GM10248 (cell line): ENCODE measurements at regions not wholly inside any gene's neighbourhood (a gene's known extent, or its start where the extent isn't known, plus 50 kb on each side); places are given as distances from the start of the nearest gene placed in this dataset.

Experiments used
- CTCF ChIA-PET: fragments of 300-600 bp; sonication (Branson Sonifier 250); formaldehyde crosslinking; extraction: SDS; loops from one replicate; lab custom pipeline; 2021; ENCODE audit warnings: antibody characterized with exemption; lab: Yijun Ruan, JAX
- POLR2A ChIA-PET: fragments of 350-650 bp; sonication (Branson Sonifier 250); formaldehyde crosslinking; extraction: SDS; loops from one replicate; lab custom pipeline; 2020; ENCODE audit warnings: antibody characterized with exemption; lab: Yijun Ruan, JAX
- DNase-seq: peaks from one replicate; pipeline ENCODE4 v3.0.0; 2012; ENCODE audit errors: extremely low spot score
- CTCF ChIP-seq: IDR thresholded peaks from 2 replicates; pipeline ENCODE4 v1.5.1; 2012; ENCODE audit warnings: mild to moderate bottlenecking, low read depth; ENCODE audit errors: extremely low read depth, missing control alignments, control extremely low read depth

DNA sequence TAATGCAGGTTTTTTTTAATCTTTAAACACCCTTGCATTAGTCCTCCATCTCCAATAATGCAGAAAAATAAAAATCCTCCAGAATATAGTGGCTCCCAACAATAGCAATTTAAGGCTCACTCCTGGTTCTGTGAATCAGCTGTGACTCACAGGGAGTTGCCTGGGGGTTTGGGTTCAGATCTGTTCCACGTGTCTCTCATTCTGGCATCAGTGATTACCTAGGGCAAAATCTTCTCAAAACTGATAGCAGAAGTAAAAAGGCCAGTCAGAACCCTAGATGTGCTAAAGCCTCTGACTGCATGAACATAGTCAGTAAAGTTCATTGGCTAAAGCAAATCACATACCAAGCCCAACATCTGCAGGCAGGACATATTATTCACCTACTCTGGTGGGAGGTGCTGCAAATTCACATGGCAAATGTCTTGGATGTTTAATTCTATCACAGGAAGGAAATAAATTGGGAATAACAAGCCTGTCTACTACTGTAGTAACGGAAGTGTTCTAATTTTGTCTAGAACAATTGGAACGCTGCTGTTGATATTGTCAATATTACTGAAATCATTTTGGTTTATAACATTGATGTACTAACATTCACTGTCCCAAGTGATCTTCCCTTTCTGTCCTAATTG is 364.1 kb upstream of the CNTN4 start:
- ChIA-PET CTCF (interaction anchor here (0.9 kb wide), 1 partner anchor 18 kb away, joined by 3 read pairs; no protein-coding TSS in a partner anchor), POLR2A (no interaction called here)
- DNase-seq: no peak
- no peak for TF ChIP-seq CTCF

DNA sequence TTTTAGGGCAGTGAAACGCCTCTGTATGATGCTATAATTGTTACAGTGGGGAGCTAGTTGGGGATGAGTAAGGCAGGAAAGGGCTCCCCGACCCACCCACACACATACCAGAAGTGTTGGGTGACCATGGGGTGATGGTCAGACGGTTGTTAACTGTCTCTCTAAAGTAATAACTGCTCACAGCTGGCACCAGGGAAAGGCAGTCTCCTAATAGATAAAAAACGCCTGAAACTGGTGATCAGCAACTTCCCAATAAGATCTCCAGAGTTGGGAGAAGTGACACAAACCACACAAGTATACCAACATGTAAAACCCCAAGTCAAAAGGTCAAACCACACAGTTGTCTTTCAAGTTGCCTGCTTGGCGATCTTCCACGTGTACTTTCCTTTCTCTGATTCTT is 346.5 kb upstream of the CNTN4 start:
- ChIA-PET CTCF (interaction anchor here (1.9 kb wide), 1 partner anchor 10 kb away, joined by 6 read pairs; no protein-coding TSS in a partner anchor), POLR2A (no interaction called here)
- TF ChIP-seq CTCF: no peak
- no peak for DNase-seq

GRCh38 chr3:1766384-1766783 is 332.3 kb upstream of the CNTN4 start:
- CTCF ChIA-PET: no interaction called here
- POLR2A ChIA-PET: no interaction called here
- TF ChIP-seq CTCF: no peak

DNA sequence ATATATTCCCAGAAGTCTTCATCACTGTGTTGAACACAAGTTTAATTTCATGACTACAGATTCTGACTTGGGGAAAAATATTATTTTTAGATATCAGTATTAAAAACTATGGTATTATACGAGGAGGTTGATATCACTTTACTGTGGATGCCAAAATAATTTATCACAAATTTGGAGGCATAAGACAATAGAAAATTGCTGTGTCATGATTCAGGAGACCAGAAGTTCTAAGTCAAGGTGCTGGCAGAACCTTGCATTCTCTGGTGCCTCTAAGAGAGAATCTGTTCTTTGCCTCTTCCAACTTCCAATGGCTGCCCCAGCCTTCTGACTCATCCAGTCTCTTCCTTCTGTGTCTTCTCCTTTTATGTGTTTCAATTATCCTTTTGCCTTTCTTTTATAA is 325.0 kb upstream of the CNTN4 start:
- ChIA-PET POLR2A (no interaction called here), CTCF (no interaction called here)
- TF ChIP-seq CTCF: no peak
- no peak for DNase-seq

More at GRCh38 chr3:1766384-1766783, 332.3 kb upstream of the CNTN4 start:
- no peak for DNase-seq

DNA sequence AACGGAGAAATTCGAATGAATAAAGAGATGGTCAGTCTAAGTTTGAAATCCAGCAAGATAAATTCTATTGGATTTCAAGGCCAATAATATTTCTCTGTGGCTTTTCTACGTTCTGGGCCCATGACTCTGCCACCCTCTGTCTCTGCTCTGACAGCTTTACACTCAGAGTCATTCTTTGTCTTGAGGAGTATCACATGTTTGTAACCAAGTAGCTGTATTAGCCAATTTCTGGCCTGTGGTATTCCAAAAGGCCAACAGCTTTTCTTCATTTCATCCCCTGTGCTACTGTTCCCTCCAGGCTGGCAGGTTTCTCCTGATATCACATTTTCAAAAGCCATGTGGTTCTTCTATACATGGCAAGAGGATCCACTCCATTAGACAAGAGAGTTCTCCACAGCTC is 324.1 kb upstream of the CNTN4 start:
- DNase-seq: no peak
- ChIA-PET CTCF (no interaction called here), POLR2A (no interaction called here)
- no peak for TF ChIP-seq CTCF

DNA sequence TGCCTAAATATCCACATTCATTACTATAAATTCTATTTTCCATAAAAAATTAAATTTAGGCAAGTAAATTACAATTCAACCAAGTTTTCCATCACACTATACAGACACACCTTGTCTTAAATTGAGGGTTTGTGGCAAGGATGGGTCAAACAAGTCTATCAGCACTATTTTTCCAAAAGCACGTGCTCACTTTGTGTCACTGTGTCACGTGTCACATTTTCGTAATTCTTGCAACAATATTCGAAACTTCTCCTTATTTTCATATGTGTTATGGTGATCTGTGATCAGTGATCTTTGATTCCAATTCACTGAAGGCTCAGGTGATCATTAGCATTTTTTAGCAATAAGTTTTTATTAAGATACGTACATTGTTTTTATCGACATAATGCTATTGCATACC is 323.3 kb upstream of the CNTN4 start:
- ChIA-PET POLR2A (no interaction called here), CTCF (no interaction called here)
- no peak for TF ChIP-seq CTCF
- no peak for DNase-seq
